ENCODE measurements at regions not wholly inside any gene's neighbourhood (a gene's known extent, or its start where the extent isn't known, plus 50 kb on each side); places are given as distances from the start of the nearest gene placed in this dataset.

GRCh38 chr3:40975711-40976121 is 223.6 kb upstream of the CTNNB1 start (continued):
- TF ChIP-seq ZBTB33 (CRISPR knock-in tag; IDR thresholded peaks at IDR 0.05) (no peak), SUPT5H (IDR thresholded peaks at IDR 0.05) (no peak), KLF1 (tag; IDR thresholded peaks at IDR 0.05) (no peak), NCOR1 (IDR thresholded peaks at IDR 0.05) (no peak), NONO (IDR thresholded peaks at IDR 0.05; ENCODE audit: low read depth in 2 of 2, low read length in 1 of 2) (no peak), NR3C1 (CRISPR knock-in tag; IDR thresholded peaks at IDR 0.05) (no peak), CGGBP1 (CRISPR knock-in tag; IDR thresholded peaks at IDR 0.05) (no peak), JUN (IDR thresholded peaks at IDR 0.05; ENCODE audit: borderline replicate concordance, low read depth, low read length) (no peak), JUN (CRISPR knock-in tag; IDR thresholded peaks at IDR 0.05; ENCODE audit: borderline replicate concordance) (no peak)

- no peak overlapping the region for H3K4me2 ChIP-seq (ENCODE audit: insufficient read depth, low read length)
- no TSS peak for BruUV-seq (replicated peaks)
- no peaks in the 10 kb centered on the region for H3K27me3 ChIP-seq (ENCODE audit: control insufficient read depth in 2 of 2, insufficient read depth in 2 of 2, low read length in 2 of 2)
- no peaks in the 10 kb centered on the region for H3K9me3 ChIP-seq (replicated peaks; ENCODE audit: control insufficient read depth, insufficient read depth, low read depth, low read length)
- intact Hi-C loops (cut with micrococcal nuclease) (no loop called here), in situ Hi-C loops (cut with MboI) (no loop called here)
- no peak overlapping the region for H3K4me3 ChIP-seq
- no peak for ATAC-seq
- H3K9ac ChIP-seq (ENCODE audit: insufficient read depth in 1 of 2, low read depth in 2 of 2, low read length in 2 of 2), result no peak overlapping the region
- DNase-seq (ENCODE audit: extremely low read depth in 1 of 4, low spot score in 3 of 4), result no peak
- no peak overlapping the region for H3K27ac ChIP-seq (ENCODE audit: extremely low read depth, low read depth, low read length)
- CTCF ChIA-PET (ENCODE audit: low intra/inter-chr PET ratio), result no interaction called here
- TF ChIP-seq E4F1 (CRISPR knock-in tag; IDR thresholded peaks at IDR 0.05; ENCODE audit: borderline replicate concordance) (no peak), CSDE1 (IDR thresholded peaks at IDR 0.05) (no peak)
- no peak overlapping the region for H2AFZ ChIP-seq (ENCODE audit: low read depth, low read length)
- POLR2A ChIA-PET, result no interaction called here
- 0% methylated on average over 2 of the region's 2 CpGs for WGBS (ENCODE audit: insufficient coverage, low coverage, missing lambda C conversion rate)
- H4K20me1 ChIP-seq (replicated peaks; ENCODE audit: control insufficient read depth, insufficient read depth, low read length), result no peaks in the 10 kb centered on the region
- FAIRE-seq, result no peak
- no peaks in the 10 kb centered on the region for H3K36me3 ChIP-seq (ENCODE audit: control insufficient read depth, insufficient read depth, low read length)
- no peaks in the 10 kb centered on the region for H3K4me1 ChIP-seq (replicated peaks in 1 of 2; ENCODE audit: control insufficient read depth in 2 of 2, insufficient read depth in 2 of 2, low read length in 2 of 2)
- no peaks in the 10 kb centered on the region for H3K79me2 ChIP-seq (ENCODE audit: control insufficient read depth, insufficient read depth, low read length)
- no peaks in the 10 kb centered on the region for H3K9me1 ChIP-seq (ENCODE audit: control insufficient read depth, insufficient read depth, low read length)
Observed at GRCh38 chr3:40976241-40976640, 223.1 kb upstream of the CTNNB1 start.
